Right lobe of liver (tissue), 4 donors: ENCODE measurements at regions not wholly inside any gene's neighbourhood (a gene's known extent, or its start where the extent isn't known, plus 50 kb on each side); places are given as distances from the start of the nearest gene placed in this dataset.

Source experiments
- CTCF ChIP-seq, 4 donors: fragments of 200-600 bp in 3 of 4; fragments of 450-650 bp in 1 of 4; IDR thresholded peaks; one replicate each; pipeline versions ENCODE4 v1.5.1 to v1.8.0; 2016 to 2022; ENCODE audit warnings: antibody characterized with exemption in 4 of 4, mild to moderate bottlenecking in 2 of 4
- POLR2A ChIP-seq: fragments of 450-650 bp; IDR thresholded peaks from one replicate; pipeline ENCODE4 v1.6.1; 2017; ENCODE audit warnings: antibody characterized with exemption, mild to moderate bottlenecking
- donor health status: DM: no; HTN: no; CAD: no.
- donor health status: DM: no; HTN: no; CAD: no.
- donor health status: DM: no; HTN: yes; CAD: no.

DNA sequence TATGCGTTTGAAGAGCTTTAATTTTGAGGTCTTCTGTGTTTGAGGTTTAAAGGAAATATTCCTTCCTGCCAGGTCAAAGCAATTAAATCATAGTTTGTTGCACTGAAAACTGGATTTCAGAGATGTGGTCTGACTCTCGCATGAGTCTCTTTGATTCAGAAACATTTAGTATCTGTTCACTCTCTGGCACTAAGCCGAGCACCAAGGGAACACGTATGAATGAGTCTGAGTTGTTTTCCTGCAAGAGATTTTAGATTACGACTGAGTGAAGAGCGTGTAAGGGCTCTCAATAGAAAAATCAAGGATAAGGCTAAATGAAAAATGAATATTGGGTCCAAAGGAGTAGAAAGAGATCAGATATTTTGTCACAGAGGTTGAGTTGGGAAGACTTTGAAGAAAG, 875.4 kb upstream of the PRKX start:
- TF ChIP-seq CTCF (IDR thresholded peaks at IDR 0.05) (no peak), POLR2A (no peak)
